Thoracic aorta (tissue), 2 donors: ENCODE measurements at regions not wholly inside any gene's neighbourhood (a gene's known extent, or its start where the extent isn't known, plus 50 kb on each side); places are given as distances from the start of the nearest gene placed in this dataset.

Source experiments
- ATAC-seq: fragments of 150-250 bp; one replicate; pipeline ENCODE4 v1.8.0; 2017; ENCODE audit warnings: low read depth; ENCODE audit not compliant: insufficient number of reproducible peaks, low FRiP score
- DNase-seq: peaks from one replicate; pipeline ENCODE4 v3.0.0-alpha.2; 2020; ENCODE audit warnings: low spot score
- H3K27ac ChIP-seq, 2 donors: fragments of 200-600 bp; sonication (generic); 1 replicate in 1 of 2; 2 replicates in 1 of 2; pipeline ENCODE4 v1.5.1; 2016; ENCODE audit warnings: mild to moderate bottlenecking in 2 of 2, moderate library complexity in 2 of 2
- H3K27me3 ChIP-seq: fragments of 200-600 bp; sonication (generic); replicated peaks from 2 replicates; pipeline ENCODE4 v1.6.0; 2016; ENCODE audit warnings: mild to moderate bottlenecking; ENCODE audit not compliant: insufficient read depth
- H3K36me3 ChIP-seq: fragments of 200-600 bp; sonication (generic); one replicate; pipeline ENCODE4 v1.5.1; 2016
- H3K4me1 ChIP-seq, 2 donors: fragments of 200-600 bp; sonication (generic); 1 replicate in 1 of 2; 2 replicates in 1 of 2; pipeline versions ENCODE4 v1.5.1 to v1.6.0; 2016; ENCODE audit warnings: low read depth in 2 of 2, mild to moderate bottlenecking in 1 of 2; ENCODE audit not compliant: control insufficient read depth in 1 of 2
- H3K4me3 ChIP-seq: fragments of 200-600 bp; sonication (generic); 2 replicates; pipeline ENCODE4 v1.5.1; 2016; ENCODE audit warnings: mild to moderate bottlenecking
- H3K9me3 ChIP-seq: fragments of 200-600 bp; sonication (generic); 2 replicates; pipeline ENCODE4 v1.5.1; 2016
- TF ChIP-seq, protein P1 (sequence below): fragments of 200-600 bp; sonication (generic); IDR thresholded peaks from one replicate; pipeline ENCODE4 v1.5.1; 2019; ENCODE audit warnings: antibody characterized with exemption

DNA sequence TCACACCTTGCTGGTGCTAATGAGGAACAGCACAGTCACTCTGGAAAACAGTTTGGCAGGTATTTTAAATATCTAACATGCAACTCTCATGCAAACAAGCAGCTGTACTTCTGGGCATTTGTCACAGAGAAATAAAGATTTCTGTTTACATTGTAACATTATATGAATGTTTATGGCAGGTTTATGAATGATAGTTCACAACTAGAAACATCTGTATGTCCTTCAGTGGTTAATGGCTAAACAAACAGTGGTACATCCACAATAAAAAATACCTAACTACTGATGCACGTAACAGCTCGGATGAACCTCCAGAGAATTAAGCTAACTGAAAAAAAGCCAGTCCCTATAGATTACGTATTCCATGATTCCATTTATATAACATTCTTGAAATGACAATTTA is 109.6 kb downstream of the GPR37 start:
- Histone ChIP-seq H3K36me3 (no peaks in the 10 kb centered on the region), H3K4me3 (no peak overlapping the region), H3K4me1 (no peaks in the 10 kb centered on the region), H3K9me3 (no peaks in the 10 kb centered on the region), H3K27ac (no peak overlapping the region), H3K27me3 (no peaks in the 10 kb centered on the region)
- DNase-seq: no peak
- TF ChIP-seq, protein P1, sequence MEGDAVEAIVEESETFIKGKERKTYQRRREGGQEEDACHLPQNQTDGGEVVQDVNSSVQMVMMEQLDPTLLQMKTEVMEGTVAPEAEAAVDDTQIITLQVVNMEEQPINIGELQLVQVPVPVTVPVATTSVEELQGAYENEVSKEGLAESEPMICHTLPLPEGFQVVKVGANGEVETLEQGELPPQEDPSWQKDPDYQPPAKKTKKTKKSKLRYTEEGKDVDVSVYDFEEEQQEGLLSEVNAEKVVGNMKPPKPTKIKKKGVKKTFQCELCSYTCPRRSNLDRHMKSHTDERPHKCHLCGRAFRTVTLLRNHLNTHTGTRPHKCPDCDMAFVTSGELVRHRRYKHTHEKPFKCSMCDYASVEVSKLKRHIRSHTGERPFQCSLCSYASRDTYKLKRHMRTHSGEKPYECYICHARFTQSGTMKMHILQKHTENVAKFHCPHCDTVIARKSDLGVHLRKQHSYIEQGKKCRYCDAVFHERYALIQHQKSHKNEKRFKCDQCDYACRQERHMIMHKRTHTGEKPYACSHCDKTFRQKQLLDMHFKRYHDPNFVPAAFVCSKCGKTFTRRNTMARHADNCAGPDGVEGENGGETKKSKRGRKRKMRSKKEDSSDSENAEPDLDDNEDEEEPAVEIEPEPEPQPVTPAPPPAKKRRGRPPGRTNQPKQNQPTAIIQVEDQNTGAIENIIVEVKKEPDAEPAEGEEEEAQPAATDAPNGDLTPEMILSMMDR: no peak
- ATAC-seq: no peak

DNA sequence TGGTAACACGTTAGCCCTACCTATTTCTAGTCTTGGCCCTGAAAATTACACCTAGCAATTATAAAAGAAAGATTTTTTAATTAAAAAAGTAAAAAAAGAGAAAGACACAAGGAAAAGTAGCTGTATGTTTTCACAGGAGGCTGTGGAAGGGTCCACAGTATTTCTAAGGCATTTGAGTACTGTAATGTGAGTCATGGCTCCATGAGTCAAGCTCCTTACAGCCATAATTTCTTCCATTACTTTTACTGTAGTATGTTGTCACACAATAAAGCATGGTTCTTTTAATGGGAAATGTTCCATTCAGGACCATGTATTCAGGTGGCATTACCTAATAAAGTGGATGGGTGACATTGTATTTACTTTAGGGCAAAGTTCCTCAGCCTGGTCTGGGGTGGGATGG is 113.4 kb downstream of the GPR37 start:
- H3K36me3 ChIP-seq: no peaks in the 10 kb centered on the region

DNA sequence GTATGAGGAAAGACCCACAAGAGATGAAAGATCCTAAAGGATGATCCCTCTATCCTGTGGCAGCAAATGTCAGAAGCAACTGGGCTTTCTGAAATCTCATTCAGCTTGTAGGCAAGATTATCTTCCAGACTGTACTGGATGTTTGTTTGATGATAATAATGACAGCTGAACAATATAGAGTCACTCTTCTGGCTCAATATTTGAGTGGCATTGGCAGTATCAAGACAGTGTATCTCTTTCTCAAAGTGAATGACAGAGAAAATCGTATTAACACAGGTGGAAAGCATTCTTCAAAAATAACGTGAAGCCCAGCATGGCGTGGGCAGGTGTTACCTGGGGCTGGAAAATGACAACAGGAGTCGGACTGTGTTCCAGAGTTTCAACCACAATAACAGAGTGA is 114.5 kb downstream of the GPR37 start:
- H3K27me3 ChIP-seq: no peaks in the 10 kb centered on the region
- H3K9me3 ChIP-seq: no peaks in the 10 kb centered on the region
- TF ChIP-seq, protein P1: no peak
- H3K36me3 ChIP-seq: no peaks in the 10 kb centered on the region
- H3K4me1 ChIP-seq: no peaks in the 10 kb centered on the region
- H3K27ac ChIP-seq: no peak overlapping the region
- no peak overlapping the region for H3K4me3 ChIP-seq
- DNase-seq (no peak), ATAC-seq (no peak)

More for the DNA sequence above, 113.4 kb downstream of the GPR37 start:
- no peak overlapping the region for H3K4me3 ChIP-seq
- DNase-seq: no peak
- H3K27ac ChIP-seq: no peak overlapping the region
- no peaks in the 10 kb centered on the region for H3K4me1 ChIP-seq
- no peaks in the 10 kb centered on the region for H3K9me3 ChIP-seq
- H3K27me3 ChIP-seq: no peaks in the 10 kb centered on the region
- TF ChIP-seq, protein P1: no peak
- no peak for ATAC-seq

DNA sequence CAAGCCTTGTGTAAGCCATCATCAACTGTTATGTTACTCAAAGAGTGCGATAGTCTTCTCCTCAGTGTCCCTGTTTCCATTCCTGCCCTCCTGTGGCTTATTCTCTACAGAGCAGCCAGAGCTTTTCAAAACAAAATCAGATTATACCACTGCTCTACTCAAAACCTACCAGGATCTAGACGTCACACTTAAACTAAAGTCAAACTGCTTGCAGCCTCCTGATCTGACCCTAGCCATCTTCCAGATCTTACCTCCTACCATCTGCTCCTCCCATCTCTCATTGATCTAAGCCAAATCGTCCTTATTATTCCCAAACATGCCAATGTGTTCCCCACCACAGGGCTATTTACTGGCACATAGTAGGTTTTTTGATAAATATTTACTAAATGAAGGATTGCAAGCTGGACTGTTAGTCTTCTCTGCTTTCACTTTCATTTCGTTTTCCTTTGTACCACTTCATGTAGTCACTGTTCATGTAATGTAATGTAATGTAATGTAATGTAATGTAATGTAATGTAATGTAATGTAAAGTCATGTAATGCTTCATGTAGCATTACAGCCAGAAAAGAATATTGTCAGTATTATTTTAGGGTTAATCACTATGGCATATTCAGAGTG is 116.1 kb downstream of the GPR37 start:
- Histone ChIP-seq H3K4me1 (no peaks in the 10 kb centered on the region), H3K27me3 (no peaks in the 10 kb centered on the region), H3K4me3 (peak overlapping the region; percentile 27), H3K36me3 (no peaks in the 10 kb centered on the region), H3K27ac (no peak overlapping the region), H3K9me3 (no peaks in the 10 kb centered on the region)
- DNase-seq (no peak), ATAC-seq (no peak)
- TF ChIP-seq, protein P1: no peak

DNA sequence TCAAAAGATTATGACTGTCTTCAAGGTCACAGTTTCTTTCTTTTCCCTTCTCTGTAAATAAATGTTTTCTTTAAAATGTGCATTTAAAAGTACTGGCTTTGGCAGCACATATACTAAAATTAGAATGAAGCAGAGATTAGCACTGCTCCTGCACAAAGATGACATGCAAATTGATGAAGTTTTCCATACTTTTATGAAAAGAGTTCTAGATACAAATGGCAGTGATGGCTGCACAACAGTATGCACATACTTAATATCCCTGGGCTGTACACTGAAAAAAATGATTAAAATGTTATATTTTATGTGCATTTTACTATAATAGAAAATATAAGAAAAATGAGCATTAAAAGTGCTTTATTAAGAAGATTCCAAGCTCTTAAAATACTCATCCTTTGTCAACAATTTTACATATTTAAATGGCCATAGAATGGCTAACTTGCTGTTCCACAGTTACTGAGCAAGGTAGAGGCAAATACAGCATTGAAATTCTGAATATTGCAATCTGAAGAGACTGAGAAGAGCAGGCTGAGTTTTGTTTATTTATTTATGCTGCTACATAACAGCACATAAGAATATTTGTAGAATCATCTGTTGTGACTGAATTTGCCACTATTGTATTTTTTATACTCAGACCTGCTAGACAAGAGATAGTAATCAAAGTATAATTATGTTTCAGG is 117.8 kb downstream of the GPR37 start:
- DNase-seq (no peak), ATAC-seq (no peak)
- H3K27me3 ChIP-seq: no peaks in the 10 kb centered on the region
- no peaks in the 10 kb centered on the region for H3K4me1 ChIP-seq
- H3K9me3 ChIP-seq: no peaks in the 10 kb centered on the region
- no peaks in the 10 kb centered on the region for H3K36me3 ChIP-seq
- TF ChIP-seq, protein P1: no peak
- no peak overlapping the region for H3K27ac ChIP-seq
- no peak overlapping the region for H3K4me3 ChIP-seq
